Natural killer cell (primary cell): ENCODE measurements at regions not wholly inside any gene's neighbourhood (a gene's known extent, or its start where the extent isn't known, plus 50 kb on each side); places are given as distances from the start of the nearest gene placed in this dataset.

Source experiments
- ATAC-seq, 3 donors: fragments of 150-1000 bp in 2 of 3; fragments of 200-7000 bp in 1 of 3; cut with Tn5 transposase; 1 replicate in 1 of 3; 2 replicates in 2 of 3; pipeline ENCODE4 v1.10.0; 2021; ENCODE audit warnings: mild to moderate bottlenecking in 2 of 3, moderate library complexity in 2 of 3
- DNase-seq, 2 donors: peaks; one replicate each; pipeline versions ENCODE4 v3.0.0 to v3.0.0-alpha.2; 2013 to 2021; ENCODE audit warnings: mixed read lengths in 1 of 2
- H3K27ac ChIP-seq: one replicate; pipeline ENCODE4 v1.5.1; 2013; ENCODE audit warnings: mild to moderate bottlenecking, low read length
- H3K27me3 ChIP-seq: one replicate; pipeline ENCODE4 v1.6.1; 2013; ENCODE audit warnings: low read length; ENCODE audit not compliant: control insufficient read depth, insufficient read depth
- H3K36me3 ChIP-seq: one replicate; pipeline ENCODE4 v1.6.1; 2013; ENCODE audit warnings: low read length; ENCODE audit not compliant: control insufficient read depth, insufficient read depth
- H3K4me1 ChIP-seq: one replicate; pipeline ENCODE4 v1.6.1; 2013; ENCODE audit warnings: low read length; ENCODE audit not compliant: control insufficient read depth, insufficient read depth
- H3K4me3 ChIP-seq: one replicate; pipeline ENCODE4 v1.5.1; 2013; ENCODE audit warnings: low read length
- H3K9me3 ChIP-seq: one replicate; pipeline ENCODE4 v1.6.1; 2013; ENCODE audit warnings: low read length; ENCODE audit not compliant: control insufficient read depth, insufficient read depth
- H3K27ac Mint-ChIP-seq, 2 donors: one replicate each; pipeline ENCODE4 v1.8.0; 2022; ENCODE audit warnings: mild to moderate bottlenecking in 2 of 2, mixed read lengths in 2 of 2, moderate library complexity in 1 of 2
- H3K27me3 Mint-ChIP-seq, 2 donors: one replicate each; pipeline ENCODE4 v1.8.0; 2022; ENCODE audit warnings: low read depth in 2 of 2, mixed read lengths in 2 of 2
- H3K36me3 Mint-ChIP-seq: one replicate; pipeline ENCODE4 v1.8.0; 2022; ENCODE audit warnings: mixed read lengths
- H3K4me1 Mint-ChIP-seq, 2 donors: one replicate each; pipeline ENCODE4 v1.8.0; 2022; ENCODE audit warnings: mixed read lengths in 2 of 2
- H3K4me3 Mint-ChIP-seq: one replicate; pipeline ENCODE4 v1.8.0; 2022; ENCODE audit warnings: mild to moderate bottlenecking, moderate library complexity, mixed read lengths
- H3K9me3 Mint-ChIP-seq, 2 donors: one replicate each; pipeline ENCODE4 v1.8.0; 2022; ENCODE audit warnings: mixed read lengths in 2 of 2
- WGBS: methylation state at CpG from one replicate; pipeline ENCODE4 v1.1.7; 2013; ENCODE audit warnings: missing lambda C conversion rate; ENCODE audit not compliant: insufficient coverage; 5-methylcytosine and 5-hydroxymethylcytosine counted together
- intact Hi-C: fragments of 100-400 bp; cut with micrococcal nuclease; formaldehyde crosslinking; loops from one replicate; pipeline ENCODE4 v1.14.2; 2022
- TF ChIP-seq, protein P1 (sequence below): fragments of 200-600 bp; IDR thresholded peaks from one replicate; pipeline ENCODE4 v1.8.0; 2022; ENCODE audit warnings: antibody characterized with exemption

DNA sequence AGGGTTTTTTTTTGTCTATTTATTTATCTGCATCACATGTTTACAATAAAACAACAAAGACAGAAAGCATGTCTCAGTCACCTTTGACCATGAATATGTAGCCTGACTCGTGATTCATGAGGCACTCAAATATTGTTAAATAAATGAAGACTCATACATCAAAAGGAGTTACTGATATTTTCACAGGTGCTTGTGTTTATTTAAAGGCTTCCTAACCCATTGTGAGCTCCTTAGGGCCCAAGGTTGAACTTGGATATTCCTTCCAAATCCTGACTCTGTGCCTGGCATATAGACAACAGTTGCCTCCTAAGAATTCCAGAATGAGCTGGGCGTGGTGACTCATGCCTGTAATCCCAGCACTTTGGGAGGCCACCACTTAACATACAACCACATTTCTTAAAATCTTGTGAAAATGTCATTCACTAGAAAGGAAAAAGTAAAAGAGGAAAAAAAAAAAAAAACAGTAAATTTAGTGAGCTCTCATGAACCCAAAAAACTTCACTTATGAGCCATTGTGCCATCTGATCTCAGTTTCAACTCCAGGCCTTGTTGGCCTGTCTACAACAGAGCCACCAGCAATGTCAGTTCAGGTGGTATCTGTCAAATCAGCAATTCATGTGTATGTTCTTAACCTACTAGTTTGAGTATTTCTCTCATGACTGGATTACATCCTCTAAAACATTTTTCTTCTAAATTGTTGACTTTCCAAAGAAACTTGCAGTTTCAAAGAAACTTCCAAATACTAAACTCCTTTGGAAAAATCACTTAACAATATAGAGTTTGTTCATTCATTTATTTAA lies 162.7 kb upstream of the MARCKS start:
- H3K4me3 ChIP-seq: no peak overlapping the region
- H3K9me3 ChIP-seq: no peaks in the 10 kb centered on the region
- DNase-seq: no peak
- no peaks in the 10 kb centered on the region for H3K36me3 Mint-ChIP-seq
- H3K9me3 Mint-ChIP-seq: peaks cover 2 to 8% of the 10 kb centered on the region in 2 donors
- H3K4me1 Mint-ChIP-seq: no peaks in the 10 kb centered on the region
- H3K27me3 ChIP-seq: no peaks in the 10 kb centered on the region
- H3K27ac ChIP-seq: no peak overlapping the region
- no peaks in the 10 kb centered on the region for H3K36me3 ChIP-seq
- no peaks in the 10 kb centered on the region for H3K4me1 ChIP-seq
- TF ChIP-seq, protein P1, sequence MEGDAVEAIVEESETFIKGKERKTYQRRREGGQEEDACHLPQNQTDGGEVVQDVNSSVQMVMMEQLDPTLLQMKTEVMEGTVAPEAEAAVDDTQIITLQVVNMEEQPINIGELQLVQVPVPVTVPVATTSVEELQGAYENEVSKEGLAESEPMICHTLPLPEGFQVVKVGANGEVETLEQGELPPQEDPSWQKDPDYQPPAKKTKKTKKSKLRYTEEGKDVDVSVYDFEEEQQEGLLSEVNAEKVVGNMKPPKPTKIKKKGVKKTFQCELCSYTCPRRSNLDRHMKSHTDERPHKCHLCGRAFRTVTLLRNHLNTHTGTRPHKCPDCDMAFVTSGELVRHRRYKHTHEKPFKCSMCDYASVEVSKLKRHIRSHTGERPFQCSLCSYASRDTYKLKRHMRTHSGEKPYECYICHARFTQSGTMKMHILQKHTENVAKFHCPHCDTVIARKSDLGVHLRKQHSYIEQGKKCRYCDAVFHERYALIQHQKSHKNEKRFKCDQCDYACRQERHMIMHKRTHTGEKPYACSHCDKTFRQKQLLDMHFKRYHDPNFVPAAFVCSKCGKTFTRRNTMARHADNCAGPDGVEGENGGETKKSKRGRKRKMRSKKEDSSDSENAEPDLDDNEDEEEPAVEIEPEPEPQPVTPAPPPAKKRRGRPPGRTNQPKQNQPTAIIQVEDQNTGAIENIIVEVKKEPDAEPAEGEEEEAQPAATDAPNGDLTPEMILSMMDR: no peak
- no peak overlapping the region for H3K4me3 Mint-ChIP-seq
- 100% methylated on average over 1 of the region's 2 CpGs for WGBS
- intact Hi-C loops: no loop called here
- H3K27ac Mint-ChIP-seq: no peak overlapping the region
- no peak for ATAC-seq
- H3K27me3 Mint-ChIP-seq: no peaks in the 10 kb centered on the region

DNA sequence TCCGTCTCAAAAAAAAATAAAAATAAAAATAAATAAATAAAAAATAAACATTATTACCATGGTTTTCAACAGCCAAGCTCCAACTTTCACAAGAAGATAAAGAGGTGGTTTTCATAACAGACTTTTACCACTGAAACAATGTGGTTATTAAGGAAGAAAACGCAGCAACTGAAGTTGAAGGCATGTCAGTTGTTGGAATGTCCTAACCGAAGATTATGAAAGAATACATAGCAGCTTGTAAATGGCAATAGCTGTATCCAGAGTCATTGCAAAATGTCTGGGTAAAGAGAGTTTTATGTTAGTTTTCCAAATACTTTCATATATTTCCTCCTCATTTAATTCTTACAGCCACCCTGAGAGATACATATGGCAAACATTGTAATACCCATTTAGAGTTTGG lies 161.6 kb upstream of the MARCKS start:
- intact Hi-C loops: no loop called here
- Histone ChIP-seq H3K4me1 (no peaks in the 10 kb centered on the region), H3K27ac (no peak overlapping the region), H3K36me3 (no peaks in the 10 kb centered on the region), H3K27me3 (no peaks in the 10 kb centered on the region), H3K9me3 (no peaks in the 10 kb centered on the region), H3K4me3 (no peak overlapping the region)
- 100% methylated on average over 2 of the region's 3 CpGs for WGBS
- Mint-ChIP-seq H3K27me3 (no peaks in the 10 kb centered on the region), H3K36me3 (no peaks in the 10 kb centered on the region), H3K9me3 (peaks cover 2 to 10% of the 10 kb centered on the region in 2 donors), H3K4me3 (no peak overlapping the region), H3K27ac (no peak overlapping the region), H3K4me1 (no peaks in the 10 kb centered on the region)
- DNase-seq: no peak
- no peak for ATAC-seq
- TF ChIP-seq, protein P1: no peak

DNA sequence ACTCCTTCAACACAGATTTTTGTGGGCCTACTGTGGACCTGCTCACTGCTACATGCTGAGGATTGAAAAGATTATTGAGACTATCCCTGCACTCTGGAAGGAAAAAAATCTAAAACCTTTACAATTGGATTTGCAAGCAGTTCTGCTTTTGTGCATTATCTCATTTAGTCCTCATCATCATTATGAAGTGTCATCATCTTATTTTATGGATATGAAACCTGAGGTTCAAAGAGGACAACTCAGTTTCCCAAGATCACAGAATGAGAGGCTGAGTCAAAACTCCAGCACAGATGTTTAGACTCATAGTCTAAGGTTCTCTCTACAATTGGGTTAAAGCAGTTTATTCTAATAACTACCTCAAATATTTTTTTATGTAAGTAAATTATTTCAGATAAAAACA lies 160.2 kb upstream of the MARCKS start:
- no peak overlapping the region for H3K4me3 ChIP-seq
- H3K36me3 ChIP-seq: no peaks in the 10 kb centered on the region
- Mint-ChIP-seq H3K27me3 (no peaks in the 10 kb centered on the region), H3K27ac (no peak overlapping the region), H3K4me1 (no peaks in the 10 kb centered on the region), H3K9me3 (peaks cover 0 to 9% of the 10 kb centered on the region in 2 donors), H3K4me3 (no peak overlapping the region), H3K36me3 (no peaks in the 10 kb centered on the region)
- no peak overlapping the region for H3K27ac ChIP-seq
- DNase-seq (no peak), ATAC-seq (no peak)
- intact Hi-C loops: no loop called here
- no peaks in the 10 kb centered on the region for H3K27me3 ChIP-seq
- no peaks in the 10 kb centered on the region for H3K4me1 ChIP-seq
- H3K9me3 ChIP-seq: no peaks in the 10 kb centered on the region
- TF ChIP-seq, protein P1: no peak
